Superior temporal gyrus (tissue), 1 donor: ENCODE measurements at regions not wholly inside any gene's neighbourhood (a gene's known extent, or its start where the extent isn't known, plus 50 kb on each side); places are given as distances from the start of the nearest gene placed in this dataset.
"Not testable (repeated sequence)": the region's sequence is repeated elsewhere in the genome, so short reads cannot be mapped to it uniquely, and the experiment has no call there.

Source experiments
- DNase-seq: peaks from one replicate; pipeline ENCODE4 v3.0.0-alpha.2; 2016; ENCODE audit errors: extremely low spot score

DNA sequence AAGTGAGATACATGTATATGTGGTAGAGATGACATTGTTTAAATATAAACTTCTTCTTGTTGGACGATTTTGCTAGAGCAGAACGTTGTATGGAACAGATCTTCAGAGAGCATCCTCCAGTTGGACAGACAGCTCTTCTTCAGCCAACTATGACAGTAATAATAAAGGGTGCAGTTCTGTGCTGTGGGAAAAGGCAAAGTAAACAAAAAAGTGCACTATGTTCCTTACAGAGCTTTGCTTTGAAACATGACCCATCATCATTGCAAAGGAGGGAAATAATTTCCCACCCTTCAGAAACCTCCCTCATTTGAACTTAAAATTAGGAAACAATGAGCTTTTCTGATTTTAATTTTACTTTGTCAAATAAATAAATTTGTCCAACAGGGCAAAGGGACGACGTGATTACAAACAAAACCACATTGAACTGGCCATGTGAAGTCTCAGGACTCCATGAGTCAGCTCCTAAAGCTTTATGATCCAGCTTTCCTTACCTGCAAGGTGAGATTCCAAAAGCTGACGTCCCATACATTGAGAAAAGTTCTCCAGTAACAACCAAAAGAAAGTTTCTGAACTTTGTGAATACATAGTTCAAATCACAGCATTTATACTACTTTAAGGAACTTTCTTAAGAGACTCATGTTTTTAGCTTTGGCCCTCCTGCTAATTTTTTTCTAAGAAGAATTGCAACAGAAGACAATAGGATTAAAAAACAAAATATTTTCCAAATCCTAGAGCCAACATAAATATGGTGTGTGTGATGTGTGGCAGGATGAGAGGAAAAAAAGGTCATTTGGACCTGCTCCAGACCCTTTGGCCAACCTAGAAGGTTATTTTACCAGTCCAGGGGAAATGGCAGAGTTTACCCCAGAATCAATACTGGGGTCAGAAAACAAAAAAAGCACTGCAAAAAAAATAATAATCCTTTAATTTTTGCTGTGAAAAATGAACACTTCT is 565.4 kb upstream of the NRP1 start:
- DNase-seq: no peak

DNA sequence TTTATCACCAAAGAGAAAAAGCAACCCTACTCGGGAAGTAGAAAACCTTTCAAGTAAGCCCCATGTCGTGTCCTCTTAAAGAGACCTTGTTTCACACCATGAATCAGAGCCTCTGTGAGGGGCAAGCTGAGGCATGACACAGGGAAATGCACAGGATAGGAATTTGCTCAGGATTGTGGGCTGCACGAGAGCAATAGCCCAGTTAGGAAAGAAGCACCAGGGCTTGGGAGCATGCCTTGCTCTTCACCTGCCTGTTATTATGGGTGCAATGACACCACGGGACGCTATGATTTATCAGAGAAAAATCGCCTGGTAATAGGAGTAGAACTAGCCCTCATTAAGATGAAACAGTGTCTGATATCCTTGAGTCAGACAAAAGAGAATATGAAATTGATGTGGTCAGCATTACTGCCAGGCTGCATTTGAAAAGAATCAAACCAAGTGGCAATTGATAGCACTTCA is 562.9 kb upstream of the NRP1 start:
- DNase-seq: no peak

DNA sequence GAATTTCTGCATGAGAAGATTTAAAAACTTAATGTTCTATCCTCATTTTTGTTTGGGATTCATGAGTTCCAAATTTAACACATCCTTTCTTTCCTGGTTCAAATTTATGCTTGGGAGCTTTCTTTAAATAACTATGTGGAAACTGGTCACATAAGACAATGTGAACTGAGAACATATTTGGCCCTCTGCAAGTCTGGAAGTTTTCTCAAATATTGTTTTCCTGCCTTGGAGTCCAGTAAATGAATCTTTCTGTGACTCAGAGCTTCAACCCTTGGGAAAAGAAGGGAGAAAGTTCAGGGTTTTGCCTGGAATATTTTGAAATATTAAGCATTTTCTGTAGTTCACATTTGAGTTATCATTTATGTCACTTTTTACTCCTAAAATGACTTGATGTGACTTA is 559.0 kb upstream of the NRP1 start:
- no peak for DNase-seq

DNA sequence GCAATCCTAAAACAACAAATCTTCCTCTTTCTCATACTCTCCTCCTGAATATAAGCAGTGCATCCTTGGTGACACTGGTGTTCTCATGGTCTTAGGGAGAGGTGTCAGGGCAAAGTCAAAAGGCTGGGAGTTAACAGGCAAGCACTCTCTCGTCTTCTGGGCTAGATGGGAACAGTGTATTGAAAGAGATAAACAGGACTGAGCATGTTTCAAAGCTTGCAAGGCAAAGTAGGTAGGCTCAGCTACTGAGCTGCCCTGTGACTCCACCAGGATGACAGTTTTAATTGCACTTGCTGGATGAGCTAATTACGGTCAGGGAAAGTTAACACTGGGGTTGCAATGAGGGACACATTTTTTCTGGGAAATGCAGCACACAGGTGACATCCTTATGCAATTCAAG is 554.9 kb upstream of the NRP1 start:
- DNase-seq: no peak

DNA sequence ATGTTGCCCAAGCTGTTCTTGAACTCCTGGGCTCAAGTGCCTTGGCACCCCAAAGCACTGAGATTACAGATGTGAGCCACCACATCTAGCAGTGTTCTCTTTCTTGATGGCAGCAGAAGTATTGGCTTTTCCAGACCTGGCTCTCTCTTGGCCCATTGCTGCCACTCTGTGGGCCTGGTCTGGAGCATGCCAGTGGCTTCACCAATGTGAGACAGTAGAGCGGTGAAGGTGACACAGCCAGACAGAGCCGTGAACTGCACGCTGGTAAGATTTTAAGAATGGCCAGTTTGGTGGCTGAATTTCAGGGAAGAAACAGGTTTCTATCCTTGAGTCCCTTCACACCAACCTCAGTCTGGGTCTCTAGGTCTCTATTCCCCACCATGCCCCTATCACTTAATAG is 552.7 kb upstream of the NRP1 start:
- no peak for DNase-seq

DNA sequence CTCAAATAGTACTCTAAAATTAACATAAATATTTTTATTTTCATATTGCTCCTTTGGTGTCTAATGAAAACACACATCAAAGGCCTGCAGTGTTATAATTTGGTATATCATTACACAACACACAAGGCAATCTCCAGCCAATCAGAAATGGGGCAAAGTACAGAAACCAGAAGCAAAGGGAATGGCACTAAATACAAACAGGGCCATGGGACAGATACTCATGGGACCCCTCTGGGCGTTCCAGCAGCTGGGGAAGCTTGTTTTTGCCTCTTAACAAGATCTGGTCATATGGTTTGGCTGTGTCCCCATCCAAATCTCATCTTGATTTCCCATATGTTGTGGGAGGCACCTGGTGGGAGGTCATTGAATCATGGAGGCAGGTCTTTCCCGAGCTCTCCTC is 551.8 kb upstream of the NRP1 start:
- DNase-seq: no peak

GRCh38 chr10:33884604-33885003 is 550.1 kb upstream of the NRP1 start:
- DNase-seq: no peak

- DNase-seq: no peak
Observed at GRCh38 chr10:33883881-33884280, 549.4 kb upstream of the NRP1 start.

GRCh38 chr10:33882996-33883395 is 548.5 kb upstream of the NRP1 start:
- DNase-seq: no peak

- DNase-seq: no peak
Observed at GRCh38 chr10:33880291-33880690, 545.8 kb upstream of the NRP1 start.

GRCh38 chr10:33878238-33878786 is 543.8 kb upstream of the NRP1 start:
- no peak for DNase-seq

DNA sequence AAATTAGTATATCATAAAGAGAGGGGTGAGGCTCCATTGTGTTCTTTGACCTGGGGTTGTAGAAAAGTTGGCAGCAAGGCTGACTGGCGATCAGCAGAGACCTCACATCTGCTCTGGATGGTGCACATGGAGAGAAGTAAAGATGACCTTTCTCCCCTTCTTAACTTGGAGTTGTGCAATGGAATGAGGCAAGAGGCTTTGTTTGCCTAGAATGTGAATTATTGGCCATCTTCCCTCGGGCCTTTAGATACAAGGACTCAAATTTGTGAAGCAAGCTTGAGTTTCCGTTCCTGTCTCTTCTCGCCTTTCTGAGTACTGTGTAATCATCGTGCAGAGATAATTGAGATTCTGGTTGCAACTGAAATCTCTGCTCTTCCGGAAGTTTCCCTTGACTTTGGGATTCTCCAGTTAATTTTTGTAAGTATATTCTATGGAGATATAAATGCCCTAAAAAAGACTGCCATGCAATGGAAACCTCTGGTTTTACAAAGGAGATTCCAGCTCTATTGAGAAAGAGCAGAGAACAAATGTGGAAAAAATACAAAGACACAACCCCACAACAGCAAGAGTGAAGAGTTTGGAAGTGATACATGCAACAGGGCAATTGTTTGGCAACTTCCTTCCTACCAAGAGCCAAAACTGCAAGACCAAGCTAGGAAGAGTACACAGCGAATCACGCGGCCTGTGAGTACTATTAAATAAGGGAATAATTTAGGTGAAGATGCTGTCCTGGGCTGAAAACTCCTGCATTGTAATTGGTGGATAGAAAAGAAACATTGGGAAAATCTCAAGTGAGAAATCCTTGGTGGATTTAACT is 542.3 kb upstream of the NRP1 start:
- no peak for DNase-seq

DNA sequence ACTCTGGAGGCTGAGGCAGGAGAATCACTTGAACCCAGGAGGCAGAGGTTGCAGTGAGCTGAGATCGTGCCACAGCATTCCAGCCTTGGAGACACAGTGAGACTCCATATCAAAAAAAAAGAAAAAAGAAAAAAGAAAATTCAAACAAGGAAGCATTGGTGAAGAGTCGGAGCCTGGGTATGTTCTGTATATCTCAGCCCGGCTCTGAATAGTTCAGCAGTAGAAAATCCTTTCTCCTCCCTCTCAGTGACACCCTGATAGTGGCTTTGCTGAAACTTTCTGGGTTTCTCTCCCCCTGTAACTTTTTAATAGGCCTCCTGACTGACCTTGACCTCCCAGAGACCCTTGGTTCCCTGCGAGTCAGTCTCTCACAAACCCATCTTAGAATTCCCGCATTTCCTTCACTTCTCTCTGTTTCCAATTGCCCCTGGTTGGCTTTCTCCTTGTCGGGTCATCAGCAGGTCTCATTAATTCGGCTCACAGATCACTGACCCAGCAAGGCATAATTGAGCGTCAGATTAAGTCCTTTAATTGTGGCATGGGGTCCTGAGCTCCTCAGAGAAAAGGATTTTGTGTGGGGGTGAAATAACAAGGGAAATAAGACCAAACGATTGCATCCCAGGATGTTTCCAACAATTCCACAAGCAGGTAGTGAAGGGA is 541.6 kb upstream of the NRP1 start:
- DNase-seq: no peak

DNA sequence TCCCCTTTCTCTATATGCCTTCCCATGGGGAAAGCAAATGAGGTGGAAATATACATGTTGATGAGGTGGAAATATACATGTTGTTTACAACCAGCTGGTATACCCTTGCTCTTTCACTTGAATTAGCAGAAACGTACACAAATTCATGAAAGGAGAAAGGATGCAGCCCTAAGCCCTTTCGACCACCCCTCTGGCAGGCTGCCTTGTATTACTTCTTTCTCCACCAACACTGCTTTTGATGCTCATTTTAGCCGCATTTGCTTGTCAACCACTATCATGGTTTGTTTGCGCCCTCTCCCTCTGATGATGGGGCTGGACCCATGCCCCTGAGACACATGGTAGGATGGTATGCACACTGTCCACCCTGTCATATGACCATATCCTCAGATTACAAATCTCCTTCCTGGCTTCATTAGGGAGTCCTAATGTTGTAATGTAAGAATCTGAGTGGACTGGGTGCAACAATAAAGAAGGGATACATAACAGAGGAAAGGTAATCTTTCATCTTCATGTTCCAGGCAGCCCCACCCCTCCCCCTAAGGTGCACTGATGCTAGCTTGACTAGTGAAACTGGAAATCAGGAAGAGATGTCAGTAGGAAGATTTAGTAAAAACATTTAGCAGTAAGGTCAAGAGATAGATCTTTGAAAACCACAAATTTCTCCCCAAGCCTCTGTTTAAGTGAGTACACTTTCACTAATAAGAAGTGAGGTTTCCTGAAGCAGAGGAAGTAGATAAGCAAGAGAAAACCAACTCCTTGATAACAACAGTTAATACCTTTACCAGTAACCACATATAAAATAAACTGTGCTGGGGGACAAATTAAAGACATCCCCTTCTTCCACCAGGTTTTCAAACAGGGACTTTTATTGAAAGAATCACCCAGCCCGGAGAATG is 536.8 kb upstream of the NRP1 start:
- DNase-seq: no peak

GRCh38 chr10:33869481-33869880 is 535.0 kb upstream of the NRP1 start:
- DNase-seq: no peak

DNA sequence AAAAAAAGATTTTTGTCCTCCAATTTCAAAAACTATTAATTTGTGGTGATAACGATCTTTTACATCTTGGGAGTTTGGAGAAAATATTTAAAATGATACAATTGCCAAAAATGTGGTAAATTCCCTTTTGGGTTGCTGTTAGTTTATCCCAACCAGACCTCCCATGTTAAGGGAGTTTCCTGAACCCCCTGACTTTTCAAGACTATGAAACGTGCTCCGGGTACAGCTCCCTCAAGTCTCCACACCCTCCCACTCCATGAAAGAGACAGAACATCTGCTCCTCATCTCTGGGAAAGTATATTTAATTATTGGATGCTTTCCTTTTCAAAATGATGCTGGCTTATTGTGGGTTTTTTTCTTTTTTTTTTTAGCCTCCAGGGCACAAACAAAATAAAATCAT is 534.6 kb upstream of the NRP1 start:
- DNase-seq: no peak

DNA sequence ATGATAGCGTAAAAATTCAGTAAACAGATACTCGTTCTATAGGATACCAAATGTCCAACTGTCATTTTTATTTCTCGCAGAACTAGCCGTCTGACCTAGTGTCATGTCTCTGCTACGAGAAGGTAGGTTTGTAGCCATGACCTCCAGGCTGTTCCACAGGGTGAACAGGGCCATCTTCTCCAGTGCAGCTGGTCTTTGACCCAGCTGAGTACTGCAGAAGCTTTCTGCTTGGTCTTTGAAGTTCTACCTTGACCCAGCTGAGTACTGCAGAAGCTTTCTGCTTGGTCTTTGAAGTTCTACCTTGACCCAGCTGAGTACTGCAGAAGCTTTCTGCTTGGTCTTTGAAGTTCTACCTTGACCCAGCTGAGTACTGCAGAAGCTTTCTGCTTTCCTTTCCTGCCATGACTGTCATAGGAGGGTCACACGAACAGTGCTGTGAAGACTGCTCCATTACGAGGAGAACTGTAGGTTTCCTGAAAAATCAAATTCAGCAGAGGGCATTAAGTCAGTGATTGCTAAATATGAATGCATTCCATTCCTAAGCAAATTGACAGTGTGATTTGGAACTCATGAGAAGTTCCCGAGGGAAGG is 532.8 kb upstream of the NRP1 start:
- not testable (repeated sequence) for DNase-seq

DNA sequence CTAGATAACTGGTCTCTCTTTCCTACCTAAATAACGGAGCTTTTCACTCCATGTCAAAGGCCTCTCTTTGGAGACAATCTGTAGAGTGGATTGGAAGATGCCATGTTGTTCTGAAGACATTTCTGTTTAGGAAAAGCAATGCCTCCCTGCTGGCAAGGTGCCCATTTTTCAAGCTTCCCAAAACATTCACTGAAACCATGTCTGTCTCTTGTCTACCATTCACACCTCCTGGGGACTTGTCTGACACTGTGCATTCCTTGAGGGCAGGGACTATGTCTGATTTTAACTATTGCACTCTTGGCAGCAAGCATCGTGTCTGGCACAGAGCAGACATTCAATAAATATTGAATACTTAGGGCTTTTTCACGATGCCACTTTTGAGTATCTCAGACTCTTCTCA is 528.9 kb upstream of the NRP1 start:
- no peak for DNase-seq

DNA sequence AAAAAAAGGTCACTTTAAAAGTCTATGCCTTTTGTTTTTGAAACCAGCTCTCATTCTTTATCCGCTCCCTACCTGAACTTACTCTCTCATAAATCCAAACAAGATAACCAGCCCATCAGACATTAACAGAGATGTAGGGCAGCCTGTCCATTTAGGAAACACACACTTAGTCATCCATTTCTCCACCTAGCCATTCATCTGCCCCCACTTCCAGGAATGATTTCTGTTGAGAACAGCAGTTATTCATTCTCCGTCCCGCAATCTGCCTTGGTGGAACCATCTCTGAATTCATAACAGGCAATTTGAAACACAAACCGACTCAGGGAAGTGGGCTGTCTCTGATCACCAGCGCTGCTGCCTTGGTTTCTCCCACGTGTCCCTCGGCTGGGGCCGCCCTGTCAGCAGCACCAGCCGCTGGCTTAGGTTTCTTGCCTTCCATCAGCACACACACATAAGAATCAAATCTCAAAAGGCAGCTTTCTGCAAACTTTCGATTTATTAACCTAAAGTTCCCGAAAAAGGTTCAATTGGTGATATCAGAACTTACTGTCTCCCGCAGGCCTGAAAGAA is 528.2 kb upstream of the NRP1 start:
- DNase-seq: no peak

DNA sequence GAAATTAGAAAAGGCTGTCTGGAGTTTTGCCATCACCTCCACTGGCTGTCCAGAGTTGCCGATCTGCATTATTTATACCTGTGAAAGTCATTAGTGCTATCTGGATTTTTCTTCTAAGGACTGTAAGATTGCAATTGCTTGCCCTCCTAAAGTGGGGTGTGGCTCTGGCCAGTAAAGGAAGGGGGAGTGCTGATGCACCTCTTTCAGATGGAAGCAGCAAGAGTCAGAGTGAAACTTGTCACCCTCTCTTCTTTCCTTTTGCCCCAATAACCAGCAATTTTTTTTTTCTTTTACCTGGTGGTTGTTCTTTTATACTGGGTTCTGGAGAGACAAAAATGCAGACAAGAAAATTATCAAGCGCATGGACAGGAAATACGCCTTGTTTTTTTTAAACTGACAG is 527.4 kb upstream of the NRP1 start:
- no peak for DNase-seq
